Mesodermal cell (in vitro differentiated cells): ENCODE measurements at regions not wholly inside any gene's neighbourhood (a gene's known extent, or its start where the extent isn't known, plus 50 kb on each side); places are given as distances from the start of the nearest gene placed in this dataset.

Experiments used
- H3K27ac ChIP-seq: 2 replicates; pipeline ENCODE4 v1.7.0; 2013; ENCODE audit warnings: mild to moderate bottlenecking, low read depth, low read length, moderate library complexity; ENCODE audit not compliant: severe bottlenecking
- H3K36me3 ChIP-seq: 2 replicates; pipeline ENCODE4 v1.7.1; 2013; ENCODE audit warnings: mild to moderate bottlenecking, low read length, moderate library complexity; ENCODE audit not compliant: control insufficient read depth, insufficient read depth
- H3K4me1 ChIP-seq: one replicate; pipeline ENCODE4 v1.7.1; 2013; ENCODE audit warnings: mild to moderate bottlenecking, low read length; ENCODE audit not compliant: insufficient read depth, control insufficient read depth, poor library complexity, severe bottlenecking
- H3K4me3 ChIP-seq: 2 replicates; pipeline ENCODE4 v1.7.0; 2013; ENCODE audit warnings: low read length, control low read depth, mild to moderate bottlenecking; ENCODE audit not compliant: insufficient read depth, poor library complexity, severe bottlenecking; ENCODE audit errors: extremely low read depth
- H3K9me3 ChIP-seq: 2 replicates; pipeline ENCODE4 v1.7.1; 2013; ENCODE audit warnings: mild to moderate bottlenecking, low read length, moderate library complexity; ENCODE audit not compliant: control insufficient read depth
- WGBS, 2 experiments: methylation state at CpG; one replicate each; pipeline ENCODE4 v1.1.5; 2013; ENCODE audit warnings: missing lambda C conversion rate in 2 of 2; ENCODE audit not compliant: insufficient coverage in 2 of 2; 5-methylcytosine and 5-hydroxymethylcytosine counted together

GRCh38 chr7:9983048-9983447 lies 990.6 kb upstream of the PHF14 start:
- WGBS, 2 experiments, result 80% methylated on average over 1 of the region's 5 CpGs; no CpG with 5 or more reads in 1 of the 2 experiments
- Histone ChIP-seq H3K27ac (no peak overlapping the region), H3K9me3 (no peaks in the 10 kb centered on the region), H3K36me3 (no peaks in the 10 kb centered on the region), H3K4me3 (no peak overlapping the region), H3K4me1 (no peaks in the 10 kb centered on the region)

DNA sequence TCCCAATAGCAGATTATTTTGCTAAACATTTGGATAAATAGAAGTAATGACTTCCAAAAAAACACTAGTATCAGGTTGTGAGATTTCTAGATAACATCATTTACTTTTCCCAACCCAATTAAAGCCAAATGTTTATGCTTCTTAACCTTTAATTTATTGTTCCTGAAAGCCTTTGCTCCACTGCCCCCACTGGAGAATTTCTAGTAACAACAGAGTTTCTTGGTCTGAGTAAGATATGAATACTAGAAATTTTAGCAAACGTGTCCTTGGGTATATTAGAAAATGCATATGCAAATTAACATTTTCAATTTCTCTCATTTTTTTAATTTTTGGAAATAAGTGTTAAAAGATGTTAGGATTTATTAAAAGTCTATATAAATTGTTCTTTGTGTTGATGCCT lies 958.0 kb upstream of the PHF14 start:
- no peaks in the 10 kb centered on the region for H3K4me1 ChIP-seq
- WGBS, 2 experiments, result no CpG with 5 or more reads among the region's 1 CpG
- H3K9me3 ChIP-seq, result peaks cover 5% of the 10 kb centered on the region
- H3K27ac ChIP-seq, result no peak overlapping the region
- no peak overlapping the region for H3K4me3 ChIP-seq
- no peaks in the 10 kb centered on the region for H3K36me3 ChIP-seq

GRCh38 chr7:10022480-10022879 lies 951.2 kb upstream of the PHF14 start:
- Histone ChIP-seq H3K36me3 (no peaks in the 10 kb centered on the region), H3K4me1 (no peaks in the 10 kb centered on the region)
- no CpG with 5 or more reads among the region's 3 CpGs for WGBS, 2 experiments

GRCh38 chr7:10022957-10023356 lies 950.7 kb upstream of the PHF14 start:
- Histone ChIP-seq H3K4me3 (no peak overlapping the region), H3K27ac (no peak overlapping the region), H3K4me1 (no peaks in the 10 kb centered on the region), H3K36me3 (no peaks in the 10 kb centered on the region), H3K9me3 (no peaks in the 10 kb centered on the region)
- WGBS, 2 experiments, result 8 to 55% methylated on average over 2 of the region's 2 CpGs

More at GRCh38 chr7:10022480-10022879, 951.2 kb upstream of the PHF14 start:
- Histone ChIP-seq H3K4me3 (no peak overlapping the region), H3K27ac (no peak overlapping the region), H3K9me3 (no peaks in the 10 kb centered on the region)

DNA sequence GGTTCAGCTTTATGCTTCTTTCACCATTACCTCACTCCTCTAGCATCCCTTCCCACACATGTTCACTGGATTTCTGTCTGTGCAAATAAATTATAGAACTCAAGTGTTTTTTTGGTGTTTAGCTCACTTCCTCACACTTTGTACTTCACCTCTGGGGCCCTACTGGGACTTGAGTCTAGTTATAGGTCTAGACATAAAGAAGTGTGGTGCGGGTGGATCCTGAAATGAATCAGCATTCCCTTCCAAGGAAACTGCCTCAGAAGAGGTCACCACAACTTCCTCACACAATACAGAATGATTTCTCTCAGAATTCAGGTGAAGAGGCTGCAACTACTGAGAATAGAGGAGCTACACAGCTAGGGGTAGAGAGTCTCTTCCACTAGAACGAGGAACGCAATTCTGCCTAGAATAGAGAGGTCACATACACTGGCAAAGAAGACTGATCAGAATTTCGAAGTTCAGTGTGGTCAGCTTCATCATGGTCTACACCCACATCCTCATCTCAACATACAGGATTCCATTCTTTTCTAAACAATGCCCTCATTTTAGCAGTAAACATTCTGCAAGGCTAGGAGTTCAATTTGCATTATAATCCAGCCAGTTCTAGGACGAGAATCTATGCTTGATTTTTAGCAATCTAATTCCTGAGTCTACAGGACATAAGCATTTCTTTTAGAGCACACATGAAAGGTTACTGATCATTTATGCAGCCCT lies 938.7 kb upstream of the PHF14 start:
- H3K4me3 ChIP-seq, result no peak overlapping the region
- H3K4me1 ChIP-seq, result no peaks in the 10 kb centered on the region
- no peaks in the 10 kb centered on the region for H3K9me3 ChIP-seq
- 72 to 86% methylated on average over 3 to 4 of the region's 5 CpGs for WGBS, 2 experiments
- no peaks in the 10 kb centered on the region for H3K36me3 ChIP-seq
- no peak overlapping the region for H3K27ac ChIP-seq

- 80 to 83% methylated on average over 1 of the region's 2 CpGs for WGBS, 2 experiments
- Histone ChIP-seq H3K4me3 (no peak overlapping the region), H3K27ac (no peak overlapping the region), H3K4me1 (no peaks in the 10 kb centered on the region), H3K9me3 (no peaks in the 10 kb centered on the region), H3K36me3 (no peaks in the 10 kb centered on the region)
Observed at GRCh38 chr7:10036693-10037092, 937.0 kb upstream of the PHF14 start.

GRCh38 chr7:10038351-10038750 lies 935.3 kb upstream of the PHF14 start:
- no CpG with 5 or more reads among the region's 1 CpG for WGBS, 2 experiments
- no peaks in the 10 kb centered on the region for H3K4me1 ChIP-seq

GRCh38 chr7:10040674-10041073 lies 933.0 kb upstream of the PHF14 start:
- Histone ChIP-seq H3K36me3 (no peaks in the 10 kb centered on the region), H3K9me3 (no peaks in the 10 kb centered on the region), H3K27ac (no peak overlapping the region), H3K4me3 (no peak overlapping the region), H3K4me1 (no peaks in the 10 kb centered on the region)
- WGBS, 2 experiments, result 57 to 67% methylated on average over 1 of the region's 3 CpGs

More at GRCh38 chr7:10038351-10038750, 935.3 kb upstream of the PHF14 start:
- Histone ChIP-seq H3K27ac (no peak overlapping the region), H3K36me3 (no peaks in the 10 kb centered on the region), H3K9me3 (no peaks in the 10 kb centered on the region), H3K4me3 (no peak overlapping the region)

GRCh38 chr7:10070899-10071298 lies 902.8 kb upstream of the PHF14 start:
- no peak overlapping the region for H3K27ac ChIP-seq
- no peaks in the 10 kb centered on the region for H3K36me3 ChIP-seq
- H3K9me3 ChIP-seq, result no peaks in the 10 kb centered on the region
- no peaks in the 10 kb centered on the region for H3K4me1 ChIP-seq
- no peak overlapping the region for H3K4me3 ChIP-seq

GRCh38 chr7:10075866-10076265 lies 897.8 kb upstream of the PHF14 start:
- Histone ChIP-seq H3K27ac (no peak overlapping the region), H3K36me3 (no peaks in the 10 kb centered on the region), H3K4me1 (no peaks in the 10 kb centered on the region), H3K4me3 (no peak overlapping the region), H3K9me3 (no peaks in the 10 kb centered on the region)
- no CpG with 5 or more reads among the region's 3 CpGs for WGBS, 2 experiments

- WGBS, 2 experiments, result 71 to 75% methylated on average over 3 to 4 of the region's 4 CpGs
- H3K36me3 ChIP-seq, result no peaks in the 10 kb centered on the region
Observed at GRCh38 chr7:10076660-10077300, 896.9 kb upstream of the PHF14 start.

More at GRCh38 chr7:10076660-10077300, 896.9 kb upstream of the PHF14 start:
- no peaks in the 10 kb centered on the region for H3K4me1 ChIP-seq
- H3K4me3 ChIP-seq, result no peak overlapping the region
- H3K27ac ChIP-seq, result no peak overlapping the region
- H3K9me3 ChIP-seq, result no peaks in the 10 kb centered on the region
